RWPE2 (cell line): ENCODE measurements at regions not wholly inside any gene's neighbourhood (a gene's known extent, or its start where the extent isn't known, plus 50 kb on each side); places are given as distances from the start of the nearest gene placed in this dataset.

Experiments used
- ATAC-seq: fragments of 200-7000 bp; cut with Tn5 transposase; 3 replicates; pipeline ENCODE4 v1.9.1; 2021; ENCODE audit warnings: low read depth
- DNase-seq: peaks from one replicate; pipeline ENCODE4 v3.0.0-alpha.2; 2020; ENCODE audit warnings: low spot score
- H3K27ac ChIP-seq: fragments of 450-650 bp; 2 replicates; pipeline ENCODE4 v1.5.1; 2017; ENCODE audit warnings: mild to moderate bottlenecking; ENCODE audit not compliant: poor library complexity, severe bottlenecking
- H3K27me3 ChIP-seq: fragments of 250-450 bp; sonication (Bioruptor Pico); 2 replicates; pipeline ENCODE4 v1.5.1; 2021; ENCODE audit warnings: mild to moderate bottlenecking, moderate library complexity; ENCODE audit not compliant: insufficient read depth, poor library complexity, severe bottlenecking
- H3K36me3 ChIP-seq: fragments of 250-450 bp; sonication (Bioruptor Pico); 2 replicates; pipeline ENCODE4 v1.5.1; 2020; ENCODE audit warnings: low read depth, mild to moderate bottlenecking, moderate library complexity
- H3K4me1 ChIP-seq: fragments of 250-450 bp; sonication (Bioruptor Pico); 2 replicates; pipeline ENCODE4 v1.5.1; 2021; ENCODE audit warnings: mild to moderate bottlenecking, moderate library complexity; ENCODE audit not compliant: insufficient read depth, poor library complexity, severe bottlenecking
- H3K4me3 ChIP-seq: fragments of 250-450 bp; sonication (Bioruptor Pico); 2 replicates; pipeline ENCODE4 v1.5.1; 2021; ENCODE audit warnings: mild to moderate bottlenecking, moderate library complexity; ENCODE audit not compliant: severe bottlenecking
- H3K9me3 ChIP-seq: fragments of 250-450 bp; sonication (Bioruptor Pico); 2 replicates; pipeline ENCODE4 v1.5.1; 2021; ENCODE audit warnings: mild to moderate bottlenecking, moderate library complexity; ENCODE audit not compliant: severe bottlenecking
- CTCF ChIP-seq: fragments of 450-650 bp; IDR thresholded peaks from one replicate; pipeline ENCODE4 v1.5.1; 2017; ENCODE audit warnings: mild to moderate bottlenecking, moderate library complexity; ENCODE audit not compliant: poor library complexity, severe bottlenecking

- Histone ChIP-seq H3K27me3 (no peaks in the 10 kb centered on the region), H3K9me3 (no peaks in the 10 kb centered on the region), H3K4me1 (no peaks in the 10 kb centered on the region), H3K4me3 (no peak overlapping the region), H3K27ac (no peak overlapping the region), H3K36me3 (no peaks in the 10 kb centered on the region)
- TF ChIP-seq CTCF, result no peak
- DNase-seq, result no peak
- ATAC-seq, result no peak
These were observed 166.7 kb upstream of the ZNF521 start for GRCh38 chr18:25518716-25519053.

- Histone ChIP-seq H3K36me3 (no peaks in the 10 kb centered on the region), H3K27me3 (no peaks in the 10 kb centered on the region), H3K4me3 (no peak overlapping the region), H3K9me3 (no peaks in the 10 kb centered on the region), H3K27ac (no peak overlapping the region), H3K4me1 (no peaks in the 10 kb centered on the region)
- no peak for ATAC-seq
- DNase-seq, result no peak
- no peak for TF ChIP-seq CTCF
These were observed 166.1 kb upstream of the ZNF521 start for GRCh38 chr18:25517881-25518715.

- H3K36me3 ChIP-seq, result no peaks in the 10 kb centered on the region
- H3K9me3 ChIP-seq, result no peaks in the 10 kb centered on the region
- no peaks in the 10 kb centered on the region for H3K4me1 ChIP-seq
- no peak for ATAC-seq
- no peak for DNase-seq
- no peaks in the 10 kb centered on the region for H3K27me3 ChIP-seq
- H3K27ac ChIP-seq, result no peak overlapping the region
- no peak for TF ChIP-seq CTCF
- no peak overlapping the region for H3K4me3 ChIP-seq
These were observed 165.0 kb upstream of the ZNF521 start for GRCh38 chr18:25516747-25517498.

GRCh38 chr18:25516121-25516520 lies 164.2 kb upstream of the ZNF521 start:
- no peaks in the 10 kb centered on the region for H3K9me3 ChIP-seq
- H3K36me3 ChIP-seq, result no peaks in the 10 kb centered on the region
- H3K27ac ChIP-seq, result no peak overlapping the region
- DNase-seq (no peak), ATAC-seq (no peak)
- no peaks in the 10 kb centered on the region for H3K4me1 ChIP-seq
- no peak overlapping the region for H3K4me3 ChIP-seq
- TF ChIP-seq CTCF, result no peak
- H3K27me3 ChIP-seq, result no peaks in the 10 kb centered on the region

GRCh38 chr18:25510096-25510495 lies 158.1 kb upstream of the ZNF521 start:
- Histone ChIP-seq H3K4me3 (no peak overlapping the region), H3K27me3 (peaks cover 6% of the 10 kb centered on the region), H3K36me3 (no peaks in the 10 kb centered on the region), H3K9me3 (no peaks in the 10 kb centered on the region), H3K27ac (no peak overlapping the region), H3K4me1 (no peaks in the 10 kb centered on the region)
- ATAC-seq (no peak), DNase-seq (no peak)
- TF ChIP-seq CTCF, result no peak
